GM18907 (cell line): ENCODE measurements at regions not wholly inside any gene's neighbourhood (a gene's known extent, or its start where the extent isn't known, plus 50 kb on each side); places are given as distances from the start of the nearest gene placed in this dataset.

Experiments used
- ATAC-seq: cut with Tn5 transposase; IDR thresholded peaks from one replicate; pipeline ENCODE4 v1.9.1; 2021; ENCODE audit warnings: mild to moderate bottlenecking, moderate library complexity; ENCODE audit not compliant: unreplicated experiment

- no peak for ATAC-seq
These were observed 126.0 kb upstream of the PMEPA1 start for GRCh38 chr20:57835588-57836455.

- ATAC-seq, result no peak
These were observed 125.2 kb upstream of the PMEPA1 start for GRCh38 chr20:57835074-57835452.

GRCh38 chr20:57834306-57835073 lies 124.7 kb upstream of the PMEPA1 start:
- no peak for ATAC-seq

GRCh38 chr20:57831993-57832585 lies 122.3 kb upstream of the PMEPA1 start:
- ATAC-seq, result no peak

GRCh38 chr20:57831326-57831992 lies 121.6 kb upstream of the PMEPA1 start:
- no peak for ATAC-seq

GRCh38 chr20:57830515-57830895 lies 120.7 kb upstream of the PMEPA1 start:
- no peak for ATAC-seq

GRCh38 chr20:57829805-57830514 lies 120.1 kb upstream of the PMEPA1 start:
- no peak for ATAC-seq

- no peak for ATAC-seq
These were observed 119.5 kb upstream of the PMEPA1 start for GRCh38 chr20:57829336-57829735.

- ATAC-seq, result no peak
These were observed 118.9 kb upstream of the PMEPA1 start for GRCh38 chr20:57828696-57829095.

GRCh38 chr20:57826666-57827287 lies 117.0 kb upstream of the PMEPA1 start:
- no peak for ATAC-seq

GRCh38 chr20:57824909-57825308 lies 115.1 kb upstream of the PMEPA1 start:
- ATAC-seq, result no peak

GRCh38 chr20:57821935-57822334 lies 112.1 kb upstream of the PMEPA1 start:
- no peak for ATAC-seq

GRCh38 chr20:57819691-57820380 lies 110.0 kb upstream of the PMEPA1 start:
- no peak for ATAC-seq

- no peak for ATAC-seq
These were observed 109.5 kb upstream of the PMEPA1 start for GRCh38 chr20:57819291-57819690.

- no peak for ATAC-seq
These were observed 108.8 kb upstream of the PMEPA1 start for GRCh38 chr20:57818418-57819181.

- ATAC-seq, result no peak
These were observed 105.6 kb upstream of the PMEPA1 start for GRCh38 chr20:57815405-57815804.

- ATAC-seq, result no peak
These were observed 104.7 kb upstream of the PMEPA1 start for GRCh38 chr20:57814529-57814928.

- ATAC-seq, result no peak
These were observed 103.9 kb upstream of the PMEPA1 start for GRCh38 chr20:57813509-57814269.
